ENCODE measurements at regions not wholly inside any gene's neighbourhood (a gene's known extent, or its start where the extent isn't known, plus 50 kb on each side); places are given as distances from the start of the nearest gene placed in this dataset.

GRCh38 chr7:19401461-19401860, 256.2 kb upstream of the FERD3L start (continued):
- TF ChIP-seq ATF2 (IDR thresholded peaks at IDR 0.05; ENCODE audit: low read length) (no peak), CHD2 (IDR thresholded peaks at IDR 0.05; ENCODE audit: low read length) (no peak), RAD21 (IDR thresholded peaks at IDR 0.05 in 1 of 2, conservative IDR thresholded peaks at IDR 0.05 in 1 of 2; ENCODE audit: low read depth in 2 of 2, low read length in 2 of 2) (no peak), E2F6 (IDR thresholded peaks at IDR 0.05) (no peak), RFX5 (IDR thresholded peaks at IDR 0.05; ENCODE audit: borderline replicate concordance, low read depth, low read length) (no peak), TEAD4 (IDR thresholded peaks at IDR 0.05; ENCODE audit: low read depth, low read length) (no peak), SIX5 (IDR thresholded peaks at IDR 0.05; ENCODE audit: low read depth, low read length) (no peak), TCF12 (IDR thresholded peaks at IDR 0.05; ENCODE audit: low read depth, low read length) (no peak), BCL11A (IDR thresholded peaks at IDR 0.05; ENCODE audit: low read depth in 2 of 2, low read length in 2 of 2) (no peak), CTCF (IDR thresholded peaks at IDR 0.05; ENCODE audit: control extremely low read depth in 1 of 3, insufficient read depth in 1 of 3, low read depth in 1 of 3, low read length in 3 of 3) (no peak), HDAC2 (IDR thresholded peaks at IDR 0.05; ENCODE audit: borderline replicate concordance in 1 of 2, low read depth in 2 of 2, low read length in 2 of 2) (no peak), MAX (IDR thresholded peaks at IDR 0.05) (no peak)

Measured in H1 (cell line).